Daoy (cell line): ENCODE measurements at regions not wholly inside any gene's neighbourhood (a gene's known extent, or its start where the extent isn't known, plus 50 kb on each side); places are given as distances from the start of the nearest gene placed in this dataset.

Experiments used
- DNase-seq: peaks from one replicate; pipeline ENCODE4 v3.0.0-alpha.2; 2015; ENCODE audit warnings: low read depth

GRCh38 chr2:103268841-103269498, 507.1 kb downstream of the TMEM182 start:
- DNase-seq, result no peak

DNA sequence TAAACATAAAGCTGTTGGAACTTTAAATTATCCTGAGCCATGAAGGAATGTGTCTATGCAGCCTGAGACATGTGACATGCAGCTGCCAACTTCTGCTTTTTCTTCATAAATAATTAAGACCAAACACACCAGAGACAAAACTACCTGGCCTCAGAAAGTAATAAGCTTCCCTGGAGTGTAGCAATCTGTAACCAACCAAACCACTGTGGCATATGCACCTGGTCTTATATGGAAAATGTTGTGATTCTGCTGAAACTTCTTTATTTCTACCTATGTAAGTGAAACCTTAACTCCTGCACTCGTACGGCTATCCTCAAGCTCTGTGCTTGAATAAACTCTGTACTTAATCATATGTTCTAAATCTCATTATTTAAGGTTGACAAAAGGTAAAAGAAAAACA, 515.0 kb downstream of the TMEM182 start:
- no peak for DNase-seq

- no peak for DNase-seq
Observed at GRCh38 chr2:103284750-103285149, 522.9 kb downstream of the TMEM182 start.

GRCh38 chr2:103285354-103285753, 523.5 kb downstream of the TMEM182 start:
- DNase-seq, result no peak

DNA sequence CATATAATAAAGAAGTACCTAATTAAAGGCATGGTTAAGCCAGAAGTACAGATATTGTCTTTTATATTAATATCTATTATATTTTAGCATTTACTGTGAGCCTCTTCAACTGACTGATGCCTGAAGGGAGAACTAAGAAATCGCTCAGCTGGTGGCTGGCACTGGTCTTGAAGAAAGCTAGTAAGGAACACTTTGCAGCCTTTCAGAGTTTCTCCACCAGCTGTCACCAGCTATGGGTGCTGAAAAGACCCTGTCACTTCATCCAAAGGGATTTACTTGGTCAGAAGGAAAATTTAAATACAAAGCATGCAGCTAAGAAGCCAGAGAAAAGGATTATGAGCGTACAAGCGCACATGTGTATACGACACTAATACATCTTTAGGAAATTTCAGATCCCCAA, 525.9 kb downstream of the TMEM182 start:
- no peak for DNase-seq

DNA sequence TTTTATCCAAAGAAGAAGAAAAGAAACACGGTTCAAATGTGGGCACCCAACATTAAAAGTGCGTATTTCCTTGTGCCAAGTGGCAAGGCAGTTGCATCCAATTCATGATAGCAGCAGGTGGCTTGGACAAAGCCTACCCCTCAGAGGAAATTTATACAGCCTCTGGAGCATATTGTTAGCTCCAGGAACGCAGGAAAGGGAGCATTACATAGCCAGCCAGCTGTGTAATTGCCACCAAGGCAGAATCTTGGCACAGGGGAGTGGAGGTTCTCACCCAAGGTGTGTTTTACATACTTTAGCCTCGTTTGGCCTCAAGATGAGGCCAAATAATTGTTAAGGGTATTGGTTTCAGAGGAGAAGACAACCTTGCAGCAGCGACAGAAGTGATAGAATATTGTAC, 526.9 kb downstream of the TMEM182 start:
- DNase-seq, result no peak

DNA sequence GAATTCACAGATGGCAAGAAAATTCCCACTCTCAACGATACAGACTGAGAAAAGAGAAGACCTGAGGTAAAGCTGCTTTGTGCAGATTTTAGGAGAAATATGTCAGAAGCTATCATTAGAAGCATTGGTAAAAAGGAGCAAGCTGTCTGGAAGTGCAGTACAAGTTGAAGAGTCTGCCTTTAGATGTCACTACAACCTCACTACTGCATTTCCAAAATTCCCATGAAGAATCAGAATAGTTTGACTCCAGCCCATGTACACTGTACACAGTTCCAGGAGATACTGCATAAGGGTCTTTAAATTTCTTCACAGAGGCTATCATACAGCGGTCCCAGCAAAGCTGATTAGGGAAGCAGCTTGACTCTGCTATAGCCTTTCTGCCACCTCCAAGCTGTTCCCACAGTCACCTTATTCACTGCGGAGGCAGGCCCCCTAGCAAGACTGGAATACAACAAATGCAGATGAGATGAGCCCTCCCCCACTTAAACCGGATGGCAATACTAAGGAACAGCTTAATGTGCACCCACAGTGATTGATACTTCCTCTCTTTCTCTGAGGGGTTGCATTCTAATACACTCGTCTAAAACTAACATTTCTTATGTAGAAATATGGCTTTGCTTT, 527.4 kb downstream of the TMEM182 start:
- peak; percentile 12 for DNase-seq

DNA sequence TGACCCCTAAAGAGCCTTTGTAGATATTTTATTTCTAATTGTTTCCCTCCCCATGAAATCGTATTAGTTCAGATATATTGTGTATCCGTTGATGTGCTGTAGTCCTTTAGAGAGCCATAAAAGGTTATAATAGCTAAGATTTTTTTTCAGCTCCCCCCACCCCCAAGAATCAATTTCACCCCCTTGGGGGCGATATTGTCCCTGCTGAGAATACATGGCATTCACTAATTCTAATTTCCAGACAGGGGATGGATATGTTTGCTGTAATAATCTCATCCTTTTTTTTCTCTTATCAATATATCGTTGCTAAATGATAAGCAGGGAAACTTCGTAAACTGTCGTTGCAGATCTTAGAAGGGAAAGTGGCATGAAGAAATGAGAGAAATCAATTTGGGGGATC, 530.7 kb downstream of the TMEM182 start:
- DNase-seq, result no peak

- no peak for DNase-seq
Observed at GRCh38 chr2:103293067-103293741, 531.4 kb downstream of the TMEM182 start.

GRCh38 chr2:103293742-103294077, 531.9 kb downstream of the TMEM182 start:
- no peak for DNase-seq

- DNase-seq, result no peak
Observed at GRCh38 chr2:103294420-103294819, 532.6 kb downstream of the TMEM182 start.

DNA sequence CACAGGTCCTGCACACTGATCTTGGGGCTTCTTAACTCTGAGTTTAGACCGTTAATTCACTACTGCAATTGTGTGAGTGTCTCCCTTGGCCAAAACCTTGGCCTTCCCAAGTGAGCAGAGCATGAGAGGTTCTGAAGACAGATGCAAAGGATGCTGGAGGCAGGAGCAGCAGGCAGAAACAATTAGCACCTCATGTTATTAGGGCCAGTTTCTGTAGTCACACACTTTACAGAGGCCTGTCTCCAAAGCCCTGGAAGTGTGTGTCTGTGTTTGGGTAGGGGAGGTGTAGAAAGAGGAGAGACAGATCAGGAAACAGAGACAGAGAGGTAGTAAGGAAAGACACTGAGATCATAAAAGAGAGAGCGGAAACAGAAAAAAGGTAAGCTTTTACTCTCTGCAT, 533.8 kb downstream of the TMEM182 start:
- DNase-seq, result no peak

DNA sequence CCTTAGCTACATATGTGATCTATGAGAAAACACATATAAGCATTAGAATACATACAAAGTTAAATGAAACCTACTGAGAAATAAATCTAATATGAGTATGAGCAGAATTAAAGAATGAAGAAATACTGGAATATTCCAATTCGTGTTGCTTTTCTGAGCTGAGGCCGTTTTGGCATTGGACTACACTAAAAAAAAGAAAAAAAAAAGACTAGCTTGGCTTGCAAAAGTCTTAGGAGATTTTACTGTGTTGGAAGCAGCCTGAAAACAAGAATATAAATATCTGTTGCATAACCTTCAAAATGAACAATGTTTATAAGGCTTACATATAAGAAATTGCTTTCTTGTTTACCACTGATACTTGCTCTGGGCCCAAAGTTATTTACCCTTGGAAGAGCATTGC, 562.8 kb downstream of the TMEM182 start:
- DNase-seq, result no peak

- no peak for DNase-seq
Observed at GRCh38 chr2:103327386-103327785, 565.6 kb downstream of the TMEM182 start.

- no peak for DNase-seq
Observed at GRCh38 chr2:103327966-103328365, 566.1 kb downstream of the TMEM182 start.

- no peak for DNase-seq
Observed at GRCh38 chr2:103335403-103335802, 573.6 kb downstream of the TMEM182 start.

- DNase-seq, result no peak
Observed at GRCh38 chr2:103338819-103339218, 577.0 kb downstream of the TMEM182 start.

DNA sequence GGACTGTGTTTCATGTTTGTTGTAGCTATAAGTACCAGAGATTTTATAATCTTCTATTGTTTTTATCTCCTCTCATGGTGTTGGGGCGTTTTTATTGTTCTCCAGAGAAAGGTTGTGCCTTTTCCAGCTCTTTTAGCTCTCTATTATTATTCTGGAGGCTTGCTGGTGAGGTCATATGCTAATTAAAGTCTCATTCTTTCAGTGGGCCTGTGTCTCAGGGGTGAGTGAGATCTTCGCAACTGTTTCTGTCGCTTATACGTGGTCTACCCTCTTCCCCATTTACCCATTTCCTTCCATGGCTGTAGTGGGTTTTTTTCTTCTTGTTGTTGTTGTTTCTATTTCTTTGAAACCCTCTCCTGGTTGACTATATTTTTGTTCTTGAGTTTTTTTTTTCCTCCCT, 584.9 kb downstream of the TMEM182 start:
- DNase-seq, result no peak

- DNase-seq, result no peak
Observed at GRCh38 chr2:103353774-103354173, 591.9 kb downstream of the TMEM182 start.

DNA sequence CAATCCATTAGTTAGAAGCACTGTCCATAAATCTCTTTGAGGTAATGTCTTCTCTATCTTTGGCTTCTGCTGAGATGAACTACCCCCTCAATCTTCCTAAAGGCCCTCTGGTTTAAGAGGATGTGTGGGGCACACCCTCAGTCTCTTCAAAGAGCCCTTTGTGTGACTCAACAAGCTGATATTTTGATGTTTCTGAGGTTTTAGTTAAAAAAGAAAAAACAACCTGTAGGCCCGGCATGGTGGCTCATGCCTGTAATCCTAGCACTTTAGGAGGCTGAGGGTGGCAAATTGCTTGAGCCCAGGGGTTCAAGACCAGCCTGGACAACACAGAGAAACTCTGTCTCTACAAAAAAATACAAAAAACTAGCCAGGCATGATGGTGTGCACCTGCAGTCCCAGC, 593.5 kb downstream of the TMEM182 start:
- no peak for DNase-seq

DNA sequence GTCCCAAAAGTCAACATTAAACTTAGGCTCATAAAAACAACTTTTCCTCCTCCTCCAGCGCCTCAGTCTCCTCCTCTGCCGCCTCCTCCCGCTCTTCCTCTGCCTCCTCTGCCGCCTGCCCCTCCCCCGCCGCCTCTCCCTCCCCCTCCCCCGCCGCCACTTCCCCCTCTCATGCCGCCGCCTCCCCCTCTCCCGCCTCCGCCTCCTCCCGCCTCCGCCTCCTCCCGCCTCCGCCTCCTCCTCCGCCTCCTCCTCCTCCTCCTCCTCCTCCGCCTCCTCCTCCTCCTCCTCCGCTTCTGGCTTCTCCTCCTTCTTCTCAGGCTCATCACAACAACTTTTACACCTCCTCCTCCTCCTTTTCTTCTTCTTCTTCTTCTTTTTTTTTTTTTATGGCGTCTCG, 599.9 kb downstream of the TMEM182 start:
- DNase-seq, result peak; percentile 61

DNA sequence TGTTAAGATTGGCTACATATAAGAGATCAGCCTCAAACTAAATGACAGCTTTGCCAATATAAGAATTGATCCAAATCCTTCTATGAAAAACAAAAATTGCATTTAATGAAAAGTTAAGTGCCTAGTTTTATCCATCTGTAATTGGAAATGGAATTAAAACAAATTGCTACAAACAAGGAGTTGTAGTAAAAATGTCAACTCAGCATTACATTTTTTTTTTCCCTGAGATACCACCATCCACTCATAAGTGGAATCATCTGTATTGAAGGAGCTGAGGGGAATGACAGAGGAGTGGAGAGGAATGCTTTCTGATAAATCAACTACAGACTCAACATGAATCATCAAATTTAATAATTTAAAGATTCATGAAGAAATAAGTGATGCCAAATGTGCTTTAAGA, 601.8 kb downstream of the TMEM182 start:
- no peak for DNase-seq

DNA sequence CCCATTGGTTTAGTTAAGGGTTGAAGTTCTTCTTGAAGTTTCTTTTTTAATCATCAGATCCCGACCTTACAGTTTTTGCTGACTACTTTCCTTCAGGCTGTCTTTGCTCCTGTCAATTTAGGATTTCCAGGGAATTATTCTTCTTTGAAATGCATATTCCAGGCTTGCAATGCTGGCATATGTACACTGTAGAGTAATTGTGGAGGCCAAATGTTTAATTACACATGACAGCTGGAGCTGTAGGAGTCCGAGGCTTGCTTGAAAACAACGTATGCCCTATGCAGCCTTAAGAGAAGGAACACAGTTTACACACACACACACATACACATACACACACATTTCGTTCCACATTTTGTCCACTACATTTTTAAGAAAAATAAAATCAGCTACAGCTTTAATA, 602.3 kb downstream of the TMEM182 start:
- no peak for DNase-seq

- DNase-seq, result no peak
Observed at GRCh38 chr2:103365071-103365470, 603.2 kb downstream of the TMEM182 start.
